ENCODE measurements at regions not wholly inside any gene's neighbourhood (a gene's known extent, or its start where the extent isn't known, plus 50 kb on each side); places are given as distances from the start of the nearest gene placed in this dataset.
"Not testable (repeated sequence)": the region's sequence is repeated elsewhere in the genome, so short reads cannot be mapped to it uniquely, and the experiment has no call there.

GRCh38 chr11:114915871-114916805 lies 237.8 kb downstream of the NXPE2 start:
- in situ Hi-C loops (cut with HindIII; ENCODE audit: low sequenced_read_pairs) = no loop called here
- no peak for DNase-seq (ENCODE audit: low spot score)

- DNase-seq (ENCODE audit: low spot score) = no peak
- in situ Hi-C loops (cut with HindIII; ENCODE audit: low sequenced_read_pairs) = no loop called here
These were observed 240.0 kb downstream of the NXPE2 start for GRCh38 chr11:114918286-114918685.

GRCh38 chr11:114921697-114922096 lies 243.4 kb downstream of the NXPE2 start:
- in situ Hi-C loops (cut with HindIII; ENCODE audit: low sequenced_read_pairs) = no loop called here
- DNase-seq (ENCODE audit: low spot score) = no peak

GRCh38 chr11:114924042-114924441 lies 245.7 kb downstream of the NXPE2 start:
- in situ Hi-C loops (cut with HindIII; ENCODE audit: low sequenced_read_pairs) = no loop called here
- DNase-seq (ENCODE audit: low spot score) = no peak

- in situ Hi-C loops (cut with HindIII; ENCODE audit: low sequenced_read_pairs) = no loop called here
- no peak for DNase-seq (ENCODE audit: low spot score)
These were observed 247.3 kb downstream of the NXPE2 start for GRCh38 chr11:114925591-114925990.

GRCh38 chr11:114928260-114928870 lies 250.0 kb downstream of the NXPE2 start:
- DNase-seq (ENCODE audit: low spot score) = peak; percentile 99
- in situ Hi-C loops (cut with HindIII; ENCODE audit: low sequenced_read_pairs) = no loop called here

GRCh38 chr11:114929351-114930000 lies 251.1 kb downstream of the NXPE2 start:
- in situ Hi-C loops (cut with HindIII; ENCODE audit: low sequenced_read_pairs) = no loop called here
- DNase-seq (ENCODE audit: low spot score) = no peak

GRCh38 chr11:114938799-114939198 lies 260.5 kb downstream of the NXPE2 start:
- in situ Hi-C loops (cut with HindIII; ENCODE audit: low sequenced_read_pairs) = no loop called here
- no peak for DNase-seq (ENCODE audit: low spot score)

GRCh38 chr11:114942207-114942606 lies 263.9 kb downstream of the NXPE2 start:
- in situ Hi-C loops (cut with HindIII; ENCODE audit: low sequenced_read_pairs) = no loop called here
- no peak for DNase-seq (ENCODE audit: low spot score)

- in situ Hi-C loops (cut with HindIII; ENCODE audit: low sequenced_read_pairs) = no loop called here
- DNase-seq (ENCODE audit: low spot score) = no peak
These were observed 271.5 kb downstream of the NXPE2 start for GRCh38 chr11:114949614-114950351.

GRCh38 chr11:114953039-114953438 lies 274.7 kb downstream of the NXPE2 start:
- in situ Hi-C loops (cut with HindIII; ENCODE audit: low sequenced_read_pairs) = no loop called here
- DNase-seq (ENCODE audit: low spot score) = peak; percentile 55

GRCh38 chr11:114955923-114956322 lies 277.6 kb downstream of the NXPE2 start:
- DNase-seq (ENCODE audit: low spot score) = no peak
- in situ Hi-C loops (cut with HindIII; ENCODE audit: low sequenced_read_pairs) = no loop called here

- no peak for DNase-seq (ENCODE audit: low spot score)
- in situ Hi-C loops (cut with HindIII; ENCODE audit: low sequenced_read_pairs) = no loop called here
These were observed 278.2 kb downstream of the NXPE2 start for GRCh38 chr11:114956566-114956965.

- DNase-seq (ENCODE audit: low spot score) = no peak
- in situ Hi-C loops (cut with HindIII; ENCODE audit: low sequenced_read_pairs) = no loop called here
These were observed 281.7 kb downstream of the NXPE2 start for GRCh38 chr11:114959953-114960505.

GRCh38 chr11:114960819-114961218 lies 282.5 kb downstream of the NXPE2 start:
- in situ Hi-C loops (cut with HindIII; ENCODE audit: low sequenced_read_pairs); DNase-seq (ENCODE audit: low spot score): not testable (repeated sequence)

- DNase-seq (ENCODE audit: low spot score) = peak; percentile 21
- in situ Hi-C loops (cut with HindIII; ENCODE audit: low sequenced_read_pairs) = no loop called here
These were observed 286.4 kb downstream of the NXPE2 start for GRCh38 chr11:114964676-114965214.

GRCh38 chr11:114970927-114971645 lies 292.8 kb downstream of the NXPE2 start:
- in situ Hi-C loops (cut with HindIII; ENCODE audit: low sequenced_read_pairs) = no loop called here
- peak; percentile 8 for DNase-seq (ENCODE audit: low spot score)

GRCh38 chr11:114972105-114972504 lies 293.8 kb downstream of the NXPE2 start:
- in situ Hi-C loops (cut with HindIII; ENCODE audit: low sequenced_read_pairs) = no loop called here
- DNase-seq (ENCODE audit: low spot score) = no peak

Measured in G401 (cell line).